ENCODE measurements at regions not wholly inside any gene's neighbourhood (a gene's known extent, or its start where the extent isn't known, plus 50 kb on each side); places are given as distances from the start of the nearest gene placed in this dataset.

- TF ChIP-seq CTCF (IDR thresholded peaks at IDR 0.05; ENCODE audit: insufficient read depth in 1 of 2, low read depth in 1 of 2, low read length in 1 of 2, severe bottlenecking in 1 of 2, unreplicated experiment in 1 of 2) = no peak
- Mint-ChIP-seq H3K27me3 (ENCODE audit: insufficient read depth, unreplicated experiment) (peaks cover 35% of the 10 kb centered on the region), H3K36me3 (ENCODE audit: insufficient read depth, unreplicated experiment) (no peaks in the 10 kb centered on the region), H3K4me3 (ENCODE audit: unreplicated experiment) (no peak overlapping the region), H3K9me3 (ENCODE audit: unreplicated experiment) (peaks cover 10% of the 10 kb centered on the region), H3K4me1 (ENCODE audit: low read depth, unreplicated experiment) (peaks cover 9% of the 10 kb centered on the region), H3K27ac (ENCODE audit: unreplicated experiment) (no peak overlapping the region)
- peaks cover 3% of the 10 kb centered on the region for H3K27me3 ChIP-seq (replicated peaks; ENCODE audit: control insufficient read depth, insufficient read depth, low read length)
- ChIA-PET CTCF (interaction anchor here (0.6 kb wide), 1 partner anchor 196 kb away, joined by 3 read pairs; no protein-coding TSS in a partner anchor), POLR2A (no interaction called here)
- peaks cover 8% of the 10 kb centered on the region for H3K4me1 ChIP-seq
- H3K4me3 ChIP-seq (ENCODE audit: low read depth, low read length) = no peak overlapping the region
- intact Hi-C loops (cut with micrococcal nuclease; ENCODE audit: unreplicated experiment) = no loop called here
- no peak for DNase-seq
- BruUV-seq (replicated peaks) = no TSS peak
- no peaks in the 10 kb centered on the region for H3K36me3 ChIP-seq (ENCODE audit: control insufficient read depth, insufficient read depth, low read length)
- H3K9me3 ChIP-seq = 0 out of 2 replicates have a peak, but pooled peaks cover 2% of the 10 kb centered on the region
Measured at GRCh38 chr11:115684699-115685098, 180.5 kb upstream of the CADM1 start.

DNA sequence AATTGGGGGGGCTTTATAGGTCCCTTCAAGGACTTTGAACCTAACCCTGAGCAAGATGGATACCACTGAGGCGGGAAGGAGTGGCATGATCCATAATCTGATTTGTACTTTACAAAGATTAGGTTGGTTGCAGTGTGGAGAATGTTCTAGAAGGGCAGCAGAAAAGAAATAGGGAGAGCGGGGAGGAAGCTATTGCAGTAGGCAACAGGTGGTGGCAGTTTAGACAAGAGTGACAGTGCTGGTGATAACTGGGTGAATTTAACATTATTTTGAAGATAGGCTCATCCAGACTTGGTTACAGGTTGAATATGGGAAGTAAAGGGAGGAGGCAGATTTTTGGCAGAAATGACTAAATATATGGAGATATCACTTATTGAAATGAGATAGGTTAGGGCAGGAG is 179.9 kb upstream of the CADM1 start:
- no peaks in the 10 kb centered on the region for H3K36me3 ChIP-seq (ENCODE audit: control insufficient read depth, insufficient read depth, low read length)
- peaks cover 1% of the 10 kb centered on the region for H3K27me3 ChIP-seq (replicated peaks; ENCODE audit: control insufficient read depth, insufficient read depth, low read length)
- Mint-ChIP-seq H3K4me1 (ENCODE audit: low read depth, unreplicated experiment) (peaks cover 9% of the 10 kb centered on the region), H3K27ac (ENCODE audit: unreplicated experiment) (no peak overlapping the region), H3K27me3 (ENCODE audit: insufficient read depth, unreplicated experiment) (peaks cover 31% of the 10 kb centered on the region), H3K4me3 (ENCODE audit: unreplicated experiment) (no peak overlapping the region), H3K36me3 (ENCODE audit: insufficient read depth, unreplicated experiment) (no peaks in the 10 kb centered on the region), H3K9me3 (ENCODE audit: unreplicated experiment) (peaks cover 10% of the 10 kb centered on the region)
- 0 out of 2 replicates have a peak, but pooled peaks cover 2% of the 10 kb centered on the region for H3K9me3 ChIP-seq
- intact Hi-C loops (cut with micrococcal nuclease; ENCODE audit: unreplicated experiment) = no loop called here
- no peak overlapping the region for H3K4me3 ChIP-seq (ENCODE audit: low read depth, low read length)
- ChIA-PET POLR2A (no interaction called here), CTCF (no interaction called here)
- BruUV-seq (replicated peaks) = no TSS peak
- DNase-seq = no peak
- TF ChIP-seq CTCF (IDR thresholded peaks at IDR 0.05; ENCODE audit: insufficient read depth in 1 of 2, low read depth in 1 of 2, low read length in 1 of 2, severe bottlenecking in 1 of 2, unreplicated experiment in 1 of 2) = no peak
- H3K4me1 ChIP-seq = peaks cover 8% of the 10 kb centered on the region

GRCh38 chr11:115682888-115683287 is 178.7 kb upstream of the CADM1 start:
- no TSS peak for BruUV-seq (replicated peaks)
- no peak overlapping the region for H3K4me3 Mint-ChIP-seq (ENCODE audit: unreplicated experiment)
- H3K27ac Mint-ChIP-seq (ENCODE audit: unreplicated experiment) = no peak overlapping the region
- H3K9me3 ChIP-seq = 0 out of 2 replicates have a peak, but pooled peaks cover 2% of the 10 kb centered on the region
- no peak for DNase-seq
- H3K36me3 Mint-ChIP-seq (ENCODE audit: insufficient read depth, unreplicated experiment) = no peaks in the 10 kb centered on the region
- peaks cover 30% of the 10 kb centered on the region for H3K27me3 Mint-ChIP-seq (ENCODE audit: insufficient read depth, unreplicated experiment)
- H3K4me1 Mint-ChIP-seq (ENCODE audit: low read depth, unreplicated experiment) = peaks cover 6% of the 10 kb centered on the region
- TF ChIP-seq CTCF (IDR thresholded peaks at IDR 0.05; ENCODE audit: insufficient read depth in 1 of 2, low read depth in 1 of 2, low read length in 1 of 2, severe bottlenecking in 1 of 2, unreplicated experiment in 1 of 2) = no peak
- intact Hi-C loops (cut with micrococcal nuclease; ENCODE audit: unreplicated experiment) = no loop called here
- H3K36me3 ChIP-seq (ENCODE audit: control insufficient read depth, insufficient read depth, low read length) = no peaks in the 10 kb centered on the region
- peaks cover 10% of the 10 kb centered on the region for H3K9me3 Mint-ChIP-seq (ENCODE audit: unreplicated experiment)
- CTCF ChIA-PET = no interaction called here
- H3K4me1 ChIP-seq = peaks cover 4% of the 10 kb centered on the region; the same call in 1 of the 2 replicates
- no peak overlapping the region for H3K4me3 ChIP-seq (ENCODE audit: low read depth, low read length)
- POLR2A ChIA-PET = no interaction called here
- no peaks in the 10 kb centered on the region; the same call in 1 of the 2 replicates for H3K27me3 ChIP-seq (replicated peaks; ENCODE audit: control insufficient read depth, insufficient read depth, low read length)

Measured in Caco-2 (cell line).